LoVo (cell line): ENCODE measurements at regions not wholly inside any gene's neighbourhood (a gene's known extent, or its start where the extent isn't known, plus 50 kb on each side); places are given as distances from the start of the nearest gene placed in this dataset.

Experiments
- DNase-seq: peaks from one replicate; pipeline ENCODE4 v3.0.0-alpha.2; 2016; ENCODE audit warnings: low spot score

GRCh38 chr9:17894501-17895160 lies 315.8 kb downstream of the SH3GL2 start:
- DNase-seq, result no peak

- no peak for DNase-seq
These were observed 321.7 kb downstream of the SH3GL2 start for GRCh38 chr9:17900606-17901005.

- DNase-seq, result no peak
These were observed 326.5 kb downstream of the SH3GL2 start for GRCh38 chr9:17905366-17905765.

GRCh38 chr9:17905781-17906175 lies 326.9 kb downstream of the SH3GL2 start:
- no peak for DNase-seq

- DNase-seq, result no peak
These were observed 327.4 kb downstream of the SH3GL2 start for GRCh38 chr9:17906176-17906840.

GRCh38 chr9:17906841-17907778 lies 328.2 kb downstream of the SH3GL2 start:
- DNase-seq, result no peak

- no peak for DNase-seq
These were observed 329.1 kb downstream of the SH3GL2 start for GRCh38 chr9:17907779-17908508.

- DNase-seq, result no peak
These were observed 347.4 kb downstream of the SH3GL2 start for GRCh38 chr9:17926246-17926645.

- DNase-seq, result no peak
These were observed 348.8 kb downstream of the SH3GL2 start for GRCh38 chr9:17927616-17928015.

GRCh38 chr9:17928228-17928627 lies 349.4 kb downstream of the SH3GL2 start:
- DNase-seq, result no peak

GRCh38 chr9:17928768-17929167 lies 349.9 kb downstream of the SH3GL2 start:
- DNase-seq, result no peak

- no peak for DNase-seq
These were observed 350.6 kb downstream of the SH3GL2 start for GRCh38 chr9:17929506-17929905.

- no peak for DNase-seq
These were observed 351.2 kb downstream of the SH3GL2 start for GRCh38 chr9:17930071-17930470.

- no peak for DNase-seq
These were observed 357.5 kb downstream of the SH3GL2 start for GRCh38 chr9:17936365-17936764.

- DNase-seq, result no peak
These were observed 359.3 kb downstream of the SH3GL2 start for GRCh38 chr9:17938035-17938655.

GRCh38 chr9:17942498-17942897 lies 363.6 kb downstream of the SH3GL2 start:
- DNase-seq, result no peak

- DNase-seq, result no peak
These were observed 376.5 kb downstream of the SH3GL2 start for GRCh38 chr9:17955409-17955808.

GRCh38 chr9:17958363-17958762 lies 379.5 kb downstream of the SH3GL2 start:
- no peak for DNase-seq

- no peak for DNase-seq
These were observed 383.9 kb downstream of the SH3GL2 start for GRCh38 chr9:17962747-17963146.

- no peak for DNase-seq
These were observed 384.6 kb downstream of the SH3GL2 start for GRCh38 chr9:17963498-17963897.

GRCh38 chr9:17967731-17968130 lies 388.9 kb downstream of the SH3GL2 start:
- no peak for DNase-seq

GRCh38 chr9:17969232-17969631 lies 390.4 kb downstream of the SH3GL2 start:
- DNase-seq, result no peak
